ENCODE measurements at regions not wholly inside any gene's neighbourhood (a gene's known extent, or its start where the extent isn't known, plus 50 kb on each side); places are given as distances from the start of the nearest gene placed in this dataset.

DNA sequence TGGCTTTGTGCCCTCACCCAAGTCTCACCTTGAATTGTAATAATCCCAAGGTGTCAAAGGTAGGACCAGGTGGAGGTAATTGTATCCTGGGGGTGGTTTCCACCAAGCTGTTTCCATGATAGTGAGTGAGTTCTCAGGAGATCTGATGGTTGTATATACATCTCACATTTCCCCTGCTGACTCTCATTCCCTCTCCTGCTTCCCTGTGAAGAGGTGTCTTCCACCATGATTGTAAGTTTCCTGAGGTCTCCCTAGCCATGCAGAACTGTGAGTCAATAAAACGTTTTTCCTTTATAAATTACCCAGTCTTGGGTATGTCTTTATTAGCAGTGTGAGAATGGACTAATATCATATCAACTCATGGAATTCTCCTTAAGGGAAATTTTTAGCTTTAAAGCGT, 302.6 kb downstream of the LIG4 start:
- TF ChIP-seq FOXJ3 (CRISPR knock-in tag; IDR thresholded peaks at IDR 0.05; ENCODE audit: borderline replicate concordance) (no peak), SMAD4 (CRISPR knock-in tag; IDR thresholded peaks at IDR 0.05) (no peak), SP1 (CRISPR knock-in tag; conservative IDR thresholded peaks at IDR 0.05) (no peak), MYBL2 (CRISPR knock-in tag; IDR thresholded peaks at IDR 0.05) (no peak), KAT7 (CRISPR knock-in tag; IDR thresholded peaks at IDR 0.05; ENCODE audit: borderline replicate concordance) (no peak), ELF4 (CRISPR knock-in tag; IDR thresholded peaks at IDR 0.05; ENCODE audit: low read depth) (no peak)
